ENCODE measurements at regions not wholly inside any gene's neighbourhood (a gene's known extent, or its start where the extent isn't known, plus 50 kb on each side); places are given as distances from the start of the nearest gene placed in this dataset.

DNA sequence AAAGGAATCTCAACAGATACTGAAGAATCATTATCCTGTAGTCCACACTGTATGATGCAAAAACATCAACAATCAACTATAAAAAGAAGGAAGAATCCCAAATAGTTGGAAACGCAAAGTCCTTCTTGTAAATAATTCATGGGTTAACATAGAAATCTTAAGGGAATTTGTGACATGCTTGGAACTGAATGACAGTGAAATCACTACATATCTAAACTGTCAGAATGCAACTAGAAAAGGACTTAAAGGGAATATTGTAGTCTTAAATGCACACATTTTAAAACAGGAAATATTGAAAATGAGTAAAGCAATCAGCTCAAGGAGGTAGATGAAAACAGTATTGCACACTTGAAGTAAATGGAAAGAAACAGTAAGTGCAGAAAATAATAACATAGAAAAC lies 147.6 kb upstream of the MPPED2 start:
- H3K36me3 ChIP-seq (ENCODE audit: control insufficient read depth, insufficient read depth, low read length), result no peaks in the 10 kb centered on the region
- no peak overlapping the region for H3K27ac ChIP-seq (ENCODE audit: insufficient read depth, low read length)
- no peak for DNase-seq (ENCODE audit: low read depth in 2 of 2)
- no peak overlapping the region for H3K4me2 ChIP-seq (ENCODE audit: extremely low read depth, insufficient read depth, low read length)
- no peaks in the 10 kb centered on the region for H3K9me3 ChIP-seq (ENCODE audit: control insufficient read depth, insufficient read depth, low read depth, low read length)
- no peak overlapping the region for H3K9ac ChIP-seq (ENCODE audit: insufficient read depth, low read length)
- H4K20me1 ChIP-seq (ENCODE audit: control insufficient read depth, extremely low read depth, insufficient read depth, low read length), result no peaks in the 10 kb centered on the region
- no peak for TF ChIP-seq EZH2 (IDR thresholded peaks at IDR 0.05; ENCODE audit: low read length, missing control alignments)
- TF ChIP-seq, protein P1, sequence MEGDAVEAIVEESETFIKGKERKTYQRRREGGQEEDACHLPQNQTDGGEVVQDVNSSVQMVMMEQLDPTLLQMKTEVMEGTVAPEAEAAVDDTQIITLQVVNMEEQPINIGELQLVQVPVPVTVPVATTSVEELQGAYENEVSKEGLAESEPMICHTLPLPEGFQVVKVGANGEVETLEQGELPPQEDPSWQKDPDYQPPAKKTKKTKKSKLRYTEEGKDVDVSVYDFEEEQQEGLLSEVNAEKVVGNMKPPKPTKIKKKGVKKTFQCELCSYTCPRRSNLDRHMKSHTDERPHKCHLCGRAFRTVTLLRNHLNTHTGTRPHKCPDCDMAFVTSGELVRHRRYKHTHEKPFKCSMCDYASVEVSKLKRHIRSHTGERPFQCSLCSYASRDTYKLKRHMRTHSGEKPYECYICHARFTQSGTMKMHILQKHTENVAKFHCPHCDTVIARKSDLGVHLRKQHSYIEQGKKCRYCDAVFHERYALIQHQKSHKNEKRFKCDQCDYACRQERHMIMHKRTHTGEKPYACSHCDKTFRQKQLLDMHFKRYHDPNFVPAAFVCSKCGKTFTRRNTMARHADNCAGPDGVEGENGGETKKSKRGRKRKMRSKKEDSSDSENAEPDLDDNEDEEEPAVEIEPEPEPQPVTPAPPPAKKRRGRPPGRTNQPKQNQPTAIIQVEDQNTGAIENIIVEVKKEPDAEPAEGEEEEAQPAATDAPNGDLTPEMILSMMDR (conservative IDR thresholded peaks at IDR 0.05 in 1 of 2, IDR thresholded peaks at IDR 0.05 in 1 of 2; ENCODE audit: low read depth in 1 of 2, low read length in 2 of 2), result no peak
- no peaks in the 10 kb centered on the region for H3K79me2 ChIP-seq (ENCODE audit: control insufficient read depth, insufficient read depth, low read length)
- H3K4me1 ChIP-seq (ENCODE audit: control insufficient read depth, extremely low read depth, insufficient read depth, low read length), result no peaks in the 10 kb centered on the region
- H3K4me3 ChIP-seq (replicated peaks in 1 of 4; ENCODE audit: control extremely low read depth in 1 of 4, insufficient read depth in 1 of 4, low read depth in 3 of 4, low read length in 4 of 4), result no peak overlapping the region
- H3K27me3 ChIP-seq (ENCODE audit: control insufficient read depth, insufficient read depth, low read length), result no peaks in the 10 kb centered on the region
- H2AFZ ChIP-seq (ENCODE audit: low read length), result no peak overlapping the region

DNA sequence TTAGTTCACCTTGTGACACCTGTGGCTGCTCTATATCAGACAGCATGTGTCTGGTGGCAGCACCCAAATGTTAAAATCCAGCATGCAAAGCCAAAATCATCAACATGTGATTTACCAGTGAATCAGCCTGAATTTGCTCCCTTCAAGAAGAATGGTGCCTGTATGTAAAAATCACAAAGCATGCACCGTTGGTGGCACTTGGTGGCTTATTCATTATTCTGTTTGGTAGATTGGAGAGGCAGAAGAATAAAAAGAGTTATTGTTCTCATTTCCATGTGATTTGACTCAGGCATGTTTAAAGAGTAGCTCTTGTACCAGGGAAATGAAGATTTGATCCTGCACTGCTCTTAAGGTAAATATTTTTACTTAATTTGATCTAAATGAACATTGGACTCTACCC lies 143.9 kb upstream of the MPPED2 start:
- Histone ChIP-seq H3K4me3 (replicated peaks in 1 of 4; ENCODE audit: control extremely low read depth in 1 of 4, insufficient read depth in 1 of 4, low read depth in 3 of 4, low read length in 4 of 4) (no peak overlapping the region), H3K36me3 (ENCODE audit: control insufficient read depth, insufficient read depth, low read length) (no peaks in the 10 kb centered on the region), H3K9ac (ENCODE audit: insufficient read depth, low read length) (no peak overlapping the region), H3K27ac (ENCODE audit: insufficient read depth, low read length) (no peak overlapping the region), H3K27me3 (ENCODE audit: control insufficient read depth, insufficient read depth, low read length) (no peaks in the 10 kb centered on the region), H3K4me2 (ENCODE audit: extremely low read depth, insufficient read depth, low read length) (no peak overlapping the region), H3K79me2 (ENCODE audit: control insufficient read depth, insufficient read depth, low read length) (no peaks in the 10 kb centered on the region), H3K9me3 (ENCODE audit: control insufficient read depth, insufficient read depth, low read depth, low read length) (no peaks in the 10 kb centered on the region), H4K20me1 (ENCODE audit: control insufficient read depth, extremely low read depth, insufficient read depth, low read length) (no peaks in the 10 kb centered on the region), H3K4me1 (ENCODE audit: control insufficient read depth, extremely low read depth, insufficient read depth, low read length) (no peaks in the 10 kb centered on the region), H2AFZ (ENCODE audit: low read length) (no peak overlapping the region)
- DNase-seq (ENCODE audit: low read depth in 2 of 2), result no peak
- no peak for TF ChIP-seq EZH2 (IDR thresholded peaks at IDR 0.05; ENCODE audit: low read length, missing control alignments)
- TF ChIP-seq, protein P1 (conservative IDR thresholded peaks at IDR 0.05 in 1 of 2, IDR thresholded peaks at IDR 0.05 in 1 of 2; ENCODE audit: low read depth in 1 of 2, low read length in 2 of 2), result no peak

DNA sequence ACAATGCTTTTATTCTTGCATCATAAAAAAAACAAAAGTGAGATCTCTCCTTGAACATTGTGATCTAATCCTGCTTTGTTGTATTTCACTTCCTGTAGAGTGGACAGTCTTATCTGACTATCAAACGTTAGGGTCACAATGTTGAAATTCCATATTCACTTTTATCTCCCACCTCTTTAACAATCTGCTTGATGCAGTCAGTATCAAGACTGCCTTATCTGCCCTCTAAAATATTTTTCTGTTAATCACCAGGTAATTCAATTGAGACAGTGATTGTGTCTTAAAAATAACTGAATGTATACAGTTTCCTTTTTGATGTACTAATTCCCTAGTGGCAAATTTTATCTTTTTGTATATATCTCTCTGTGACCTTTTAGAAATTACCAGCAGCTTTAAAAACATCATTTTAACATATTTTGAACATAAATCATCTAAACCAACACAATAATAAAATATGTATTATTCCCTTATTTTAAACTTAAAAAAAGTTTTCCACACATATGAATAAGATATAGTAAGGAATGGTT lies 143.1 kb upstream of the MPPED2 start:
- no peak overlapping the region for H3K27ac ChIP-seq (ENCODE audit: insufficient read depth, low read length)
- DNase-seq (ENCODE audit: low read depth in 2 of 2), result no peak
- H3K4me3 ChIP-seq (replicated peaks in 1 of 4; ENCODE audit: control extremely low read depth in 1 of 4, insufficient read depth in 1 of 4, low read depth in 3 of 4, low read length in 4 of 4), result no peak overlapping the region
- H3K4me2 ChIP-seq (ENCODE audit: extremely low read depth, insufficient read depth, low read length), result no peak overlapping the region
- no peaks in the 10 kb centered on the region for H3K9me3 ChIP-seq (ENCODE audit: control insufficient read depth, insufficient read depth, low read depth, low read length)
- H3K36me3 ChIP-seq (ENCODE audit: control insufficient read depth, insufficient read depth, low read length), result no peaks in the 10 kb centered on the region
- H3K27me3 ChIP-seq (ENCODE audit: control insufficient read depth, insufficient read depth, low read length), result no peaks in the 10 kb centered on the region
- no peak overlapping the region for H2AFZ ChIP-seq (ENCODE audit: low read length)
- H3K4me1 ChIP-seq (ENCODE audit: control insufficient read depth, extremely low read depth, insufficient read depth, low read length), result no peaks in the 10 kb centered on the region
- H4K20me1 ChIP-seq (ENCODE audit: control insufficient read depth, extremely low read depth, insufficient read depth, low read length), result no peaks in the 10 kb centered on the region
- H3K9ac ChIP-seq (ENCODE audit: insufficient read depth, low read length), result no peak overlapping the region
- TF ChIP-seq, protein P1 (conservative IDR thresholded peaks at IDR 0.05 in 1 of 2, IDR thresholded peaks at IDR 0.05 in 1 of 2; ENCODE audit: low read depth in 1 of 2, low read length in 2 of 2), result no peak
- no peak for TF ChIP-seq EZH2 (IDR thresholded peaks at IDR 0.05; ENCODE audit: low read length, missing control alignments)
- H3K79me2 ChIP-seq (ENCODE audit: control insufficient read depth, insufficient read depth, low read length), result no peaks in the 10 kb centered on the region

Data from fibroblast of lung (primary cell).